Posterior cingulate gyrus (tissue), 11 donors: ENCODE measurements at regions not wholly inside any gene's neighbourhood (a gene's known extent, or its start where the extent isn't known, plus 50 kb on each side); places are given as distances from the start of the nearest gene placed in this dataset.

ENCODE experiments used
- DNase-seq, 10 donors: peaks; one replicate each; pipeline versions ENCODE4 v3.0.0 to v3.0.0-alpha.2; 2020 to 2021; ENCODE audit warnings: mixed read lengths in 3 of 10
- intact Hi-C: fragments of 100-400 bp; cut with DNase I; formaldehyde crosslinking; loops from one replicate; pipeline ENCODE4 v1.15.1; 2023

DNA sequence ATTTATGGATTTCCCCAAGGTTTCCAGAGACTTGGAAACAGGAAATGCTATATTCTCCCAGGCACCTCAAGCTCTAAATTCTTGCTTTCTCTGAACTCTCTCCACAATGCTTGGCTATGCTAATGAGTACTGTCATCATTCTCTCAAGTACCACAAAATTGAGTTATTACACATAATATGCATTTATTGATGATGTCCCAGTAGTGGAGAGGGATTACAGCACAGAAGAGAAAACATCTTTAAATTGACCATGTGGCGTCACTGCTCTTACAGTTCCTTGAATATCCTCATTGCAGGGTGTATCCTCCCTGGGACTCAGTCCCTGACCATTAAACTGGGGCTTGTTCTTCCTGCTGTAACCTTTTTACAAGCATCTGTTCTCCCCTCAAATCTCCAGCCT, 681.1 kb upstream of the FANCL start:
- no peak for DNase-seq
- intact Hi-C loops: no loop called here

DNA sequence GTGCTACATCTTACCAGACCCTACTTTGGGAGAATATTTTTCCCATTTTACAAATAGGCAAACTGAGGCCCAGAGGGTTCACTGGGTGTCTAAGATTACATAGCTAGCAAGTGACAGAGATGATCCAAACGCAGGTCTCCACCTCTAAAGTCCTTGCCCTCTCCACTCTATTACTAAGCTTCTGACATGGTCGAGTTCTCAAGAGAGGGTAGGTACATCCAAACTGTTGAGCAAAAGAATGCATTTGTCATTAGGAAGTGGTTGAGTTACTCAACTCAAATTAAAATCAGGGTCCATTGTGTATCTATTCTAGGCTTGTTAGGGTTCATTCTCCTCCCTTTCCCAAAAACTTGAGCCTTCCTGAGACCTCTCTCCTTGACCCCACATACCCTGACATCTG, 680.6 kb upstream of the FANCL start:
- DNase-seq: no peak
- intact Hi-C loops: no loop called here

- no peak for DNase-seq
- intact Hi-C loops: no loop called here
These were observed 678.9 kb upstream of the FANCL start for GRCh38 chr2:58920001-58920400.

- intact Hi-C loops: no loop called here
- peak in 2 of 10 donors; percentile 59 to 62 for DNase-seq
These were observed 678.2 kb upstream of the FANCL start for GRCh38 chr2:58919316-58919715.

- intact Hi-C loops: no loop called here
- DNase-seq: no peak
These were observed 677.0 kb upstream of the FANCL start for GRCh38 chr2:58918141-58918540.

GRCh38 chr2:58917596-58917995, 676.5 kb upstream of the FANCL start:
- DNase-seq: no peak
- intact Hi-C loops: no loop called here

- DNase-seq: no peak
These were observed 674.9 kb upstream of the FANCL start for GRCh38 chr2:58916063-58916462.

GRCh38 chr2:58914733-58915505, 673.8 kb upstream of the FANCL start:
- no peak for DNase-seq
- intact Hi-C loops: no loop called here

More at GRCh38 chr2:58916063-58916462, 674.9 kb upstream of the FANCL start:
- intact Hi-C loops: no loop called here

- intact Hi-C loops: no loop called here
- DNase-seq: no peak
These were observed 672.1 kb upstream of the FANCL start for GRCh38 chr2:58913082-58913726.

DNA sequence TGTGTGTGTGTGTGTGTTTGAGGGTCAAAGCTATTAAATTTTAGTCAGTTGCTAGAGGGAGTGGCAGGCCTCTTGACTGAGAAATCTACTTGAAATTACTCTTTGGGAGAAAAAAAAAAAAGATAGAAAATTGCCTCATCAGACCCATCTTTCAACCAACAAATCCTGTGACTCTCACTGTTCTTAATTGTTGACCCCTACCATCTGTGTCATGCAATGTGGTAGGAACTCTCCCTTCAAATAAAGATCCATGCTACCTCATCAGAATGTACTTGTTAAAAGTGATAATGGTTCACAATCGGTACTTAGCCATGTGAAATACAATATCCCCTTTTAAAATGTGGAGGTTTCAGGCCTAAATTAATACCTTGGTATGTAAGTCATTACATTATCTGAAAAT, 670.8 kb upstream of the FANCL start:
- DNase-seq: no peak
- intact Hi-C loops: no loop called here

- intact Hi-C loops: no loop called here
- DNase-seq: no peak
These were observed 667.5 kb upstream of the FANCL start for GRCh38 chr2:58908501-58909154.

GRCh38 chr2:58907644-58908043, 666.5 kb upstream of the FANCL start:
- intact Hi-C loops: no loop called here
- no peak for DNase-seq

DNA sequence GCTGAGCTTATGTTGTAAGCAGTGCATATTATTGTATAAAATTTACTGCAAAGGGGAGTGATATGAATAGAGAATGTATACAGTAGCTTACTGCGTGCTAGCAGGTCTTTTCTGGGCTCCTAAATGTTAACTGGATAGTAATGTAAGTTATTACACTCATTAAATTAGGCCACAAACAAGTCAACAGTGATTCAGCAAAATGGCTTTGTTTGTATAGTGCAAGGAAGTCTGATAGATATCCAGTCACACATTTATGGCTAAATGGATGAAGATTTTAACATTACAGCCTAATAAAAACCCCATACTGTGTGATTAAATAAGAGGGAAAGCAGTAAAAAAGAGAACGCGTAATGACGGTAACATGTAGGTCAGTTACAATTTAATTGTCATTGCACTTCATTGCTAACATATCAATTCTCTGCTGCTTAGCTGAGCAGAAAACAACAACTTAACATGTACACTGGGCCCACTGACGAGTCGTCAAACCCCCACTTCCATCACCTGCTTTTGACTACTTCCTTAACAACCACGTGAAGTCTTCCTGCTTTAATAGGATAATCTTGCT, 665.0 kb upstream of the FANCL start:
- intact Hi-C loops: no loop called here
- DNase-seq: no peak

- DNase-seq: no peak
- intact Hi-C loops: no loop called here
These were observed 663.0 kb upstream of the FANCL start for GRCh38 chr2:58904095-58904494.

GRCh38 chr2:58903427-58903826, 662.3 kb upstream of the FANCL start:
- intact Hi-C loops: no loop called here
- no peak for DNase-seq

DNA sequence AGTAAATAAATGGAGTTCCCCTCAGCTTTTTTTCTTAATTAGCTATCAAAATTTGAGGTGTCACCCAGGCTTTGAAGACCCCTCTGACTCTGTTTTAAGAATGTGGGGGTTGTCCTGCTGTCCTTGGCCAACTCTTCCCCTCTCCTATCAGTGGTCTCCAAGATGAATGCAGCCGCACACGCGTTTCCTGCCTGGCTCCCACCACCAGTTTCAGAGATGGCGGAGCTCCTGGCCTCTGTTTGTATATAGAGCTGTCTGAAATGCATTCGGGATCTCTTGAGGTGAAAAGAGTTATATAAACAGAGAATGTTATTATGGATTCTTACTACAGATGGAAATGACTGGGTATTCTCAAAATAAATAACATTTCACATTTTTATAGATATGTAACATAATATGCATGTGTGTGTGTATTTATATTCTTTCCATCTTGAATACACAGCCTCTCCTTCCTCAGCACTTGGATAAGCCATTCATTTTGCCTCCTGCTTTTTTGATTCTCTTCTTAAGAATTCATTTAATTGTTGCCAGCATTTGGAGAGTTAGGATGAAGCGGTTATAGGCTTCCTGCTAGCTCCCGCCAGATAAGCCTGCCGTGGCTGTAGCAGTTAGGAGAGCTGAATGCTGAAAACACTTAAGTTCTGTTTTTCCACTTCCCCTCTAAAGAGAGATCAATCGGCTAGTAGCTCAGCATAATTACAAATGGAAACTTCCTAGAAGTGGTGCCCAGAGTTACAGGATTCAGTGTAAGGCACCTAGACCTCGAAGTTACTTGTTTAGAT, 659.3 kb upstream of the FANCL start:
- intact Hi-C loops: no loop called here
- DNase-seq: peak in 2 of 10 donors; percentile 11 to 83

DNA sequence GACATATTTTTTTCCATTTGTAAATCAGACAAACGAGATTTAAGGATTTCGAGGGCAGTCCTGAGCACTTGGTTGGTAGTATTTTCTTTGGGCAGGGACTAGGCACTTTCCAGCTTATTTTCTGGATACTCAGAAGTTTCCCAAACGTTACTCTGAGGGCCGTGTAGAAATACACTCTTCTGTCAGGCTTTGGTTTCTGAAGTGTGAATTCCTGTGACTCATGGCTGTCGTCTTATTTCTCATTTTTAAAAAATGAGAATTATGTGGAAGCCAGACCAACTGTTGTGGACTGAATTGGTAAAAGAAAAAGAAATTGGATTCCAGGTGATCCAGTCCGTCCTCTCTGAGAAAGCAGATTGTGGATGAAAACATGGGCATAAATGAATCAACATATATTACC, 658.6 kb upstream of the FANCL start:
- intact Hi-C loops: no loop called here

DNA sequence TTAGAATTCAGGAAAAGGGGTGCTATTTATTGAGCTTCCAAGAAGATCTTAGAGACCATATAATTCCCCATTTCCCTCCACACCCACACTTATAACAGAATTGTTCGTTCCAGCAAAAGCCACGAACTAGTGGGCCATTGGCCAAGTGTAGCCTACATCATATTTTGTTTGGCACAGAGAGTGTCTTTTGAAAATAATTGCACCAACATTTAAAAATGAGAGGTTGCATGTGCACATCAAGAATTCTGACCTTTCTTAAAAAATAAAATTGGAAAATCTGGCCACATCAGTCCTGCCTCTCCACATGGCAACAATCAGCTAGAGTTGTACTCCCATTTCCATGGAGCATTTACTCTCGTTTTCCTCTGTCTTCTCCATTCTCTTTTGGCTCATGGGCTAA, 655.5 kb upstream of the FANCL start:
- DNase-seq: no peak
- intact Hi-C loops: no loop called here

More for the DNA sequence above, 658.6 kb upstream of the FANCL start:
- no peak for DNase-seq

- intact Hi-C loops: no loop called here
- no peak for DNase-seq
These were observed 654.7 kb upstream of the FANCL start for GRCh38 chr2:58895857-58896256.

DNA sequence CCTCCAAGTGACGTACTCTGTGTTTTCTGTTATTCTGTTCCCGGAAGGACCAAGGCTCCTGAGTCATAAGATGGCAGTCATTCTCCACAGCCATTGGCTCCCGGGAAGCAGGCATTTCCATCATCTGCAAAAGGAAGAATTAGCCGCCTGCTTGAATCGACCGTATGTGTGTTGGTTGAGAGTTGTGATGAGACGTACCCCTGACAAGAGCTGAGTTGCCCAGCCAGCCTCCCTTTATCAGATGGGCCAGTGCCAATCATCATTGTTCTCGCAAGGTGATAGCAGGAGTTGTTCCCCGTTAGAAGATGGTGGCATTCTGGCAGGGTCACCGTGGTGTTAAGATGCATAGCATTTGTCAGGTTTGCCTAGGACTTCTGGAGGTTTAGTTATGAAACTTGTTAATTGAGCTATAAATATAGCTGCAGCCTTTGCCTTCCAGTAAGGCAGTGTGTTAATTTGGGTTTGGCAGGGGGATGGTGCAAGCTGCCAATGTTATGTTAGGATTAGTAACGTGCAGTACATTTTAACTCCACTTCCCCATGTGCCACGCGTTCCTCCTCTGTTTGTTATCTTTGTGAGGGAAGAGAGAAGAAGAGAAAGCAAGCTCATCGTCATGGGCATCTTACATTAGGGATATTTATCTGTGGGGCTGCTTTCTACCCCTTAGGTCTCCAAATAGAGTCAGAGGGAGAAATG, 652.7 kb upstream of the FANCL start:
- intact Hi-C loops: no loop called here
- peak in 7 of 10 donors; percentile 20 to 88 (median 36) for DNase-seq
